AML-193 (cell line): ENCODE measurements at regions not wholly inside any gene's neighbourhood (a gene's known extent, or its start where the extent isn't known, plus 50 kb on each side); places are given as distances from the start of the nearest gene placed in this dataset.

Experiments
- DNase-seq, 2 experiments: peaks; one replicate each; lab custom pipeline; 2025; lab: John Stamatoyannopoulos, UW

- no peak for DNase-seq
Observed at GRCh38 chr6:159099961-159100360, 55.2 kb upstream of the TAGAP start.

GRCh38 chr6:159099276-159099675 lies 54.5 kb upstream of the TAGAP start:
- no peak for DNase-seq

DNA sequence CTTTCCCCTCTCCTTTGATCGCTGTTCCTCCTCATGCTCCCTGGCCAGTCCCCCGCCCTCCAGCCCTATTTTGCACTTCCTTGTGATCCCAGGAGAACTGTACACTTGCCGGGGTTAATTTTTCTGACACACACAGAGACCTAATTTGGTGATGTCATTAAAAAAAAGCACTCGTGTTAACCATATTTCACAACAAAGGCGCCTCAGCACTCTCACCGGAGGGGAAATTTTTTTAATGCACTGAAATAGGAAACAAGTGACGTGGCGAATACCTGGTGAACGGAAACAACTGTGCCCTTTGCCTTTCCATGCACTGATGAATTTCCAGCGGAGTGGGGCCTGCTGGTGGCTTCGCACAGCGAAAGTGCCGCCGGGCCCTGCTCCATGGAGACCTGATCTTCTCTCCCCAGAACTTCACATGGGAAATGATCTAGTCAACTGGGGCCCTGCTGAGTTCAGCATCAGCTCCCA lies 53.9 kb upstream of the TAGAP start:
- no peak for DNase-seq

- no peak for DNase-seq
Observed at GRCh38 chr6:159097256-159097655, 52.5 kb upstream of the TAGAP start.

- no peak for DNase-seq
Observed at GRCh38 chr6:159095616-159096015, 50.8 kb upstream of the TAGAP start.

- DNase-seq, result no peak
Observed at GRCh38 chr6:159094444-159095252, 49.9 kb upstream of the TAGAP start.
